Endodermal cell (in vitro differentiated cells): ENCODE measurements at regions not wholly inside any gene's neighbourhood (a gene's known extent, or its start where the extent isn't known, plus 50 kb on each side); places are given as distances from the start of the nearest gene placed in this dataset.

Experiments used
- DNase-seq: peaks from one replicate; pipeline ENCODE4 v3.0.0-alpha.2; 2017
- H3K27ac ChIP-seq: 2 replicates; pipeline ENCODE4 v1.5.1; 2013; ENCODE audit warnings: mild to moderate bottlenecking, low read depth, low read length, moderate library complexity
- H3K27me3 ChIP-seq: 2 replicates; pipeline ENCODE4 v1.6.1; 2013; ENCODE audit warnings: mild to moderate bottlenecking, low read length, moderate library complexity; ENCODE audit not compliant: insufficient read depth, control insufficient read depth, poor library complexity, severe bottlenecking
- H3K36me3 ChIP-seq: 2 replicates; pipeline ENCODE4 v1.7.0; 2013; ENCODE audit warnings: mild to moderate bottlenecking, low read length, moderate library complexity; ENCODE audit not compliant: control insufficient read depth, insufficient read depth
- H3K4me1 ChIP-seq: one replicate; pipeline ENCODE4 v1.7.0; 2013; ENCODE audit warnings: low read length; ENCODE audit not compliant: control insufficient read depth, insufficient read depth
- H3K4me3 ChIP-seq: 2 replicates; pipeline ENCODE4 v1.5.1; 2013; ENCODE audit warnings: mild to moderate bottlenecking, low read length, moderate library complexity
- H3K9ac ChIP-seq: 2 replicates; pipeline ENCODE4 v1.6.1; 2013; ENCODE audit warnings: mild to moderate bottlenecking, low read length, moderate library complexity; ENCODE audit not compliant: poor library complexity, severe bottlenecking; ENCODE audit errors: extremely low read depth
- H3K9me3 ChIP-seq: 2 replicates; pipeline ENCODE4 v1.6.1; 2013; ENCODE audit warnings: mild to moderate bottlenecking, low read length, moderate library complexity; ENCODE audit not compliant: control insufficient read depth
- H3K27ac Mint-ChIP-seq: 2 replicates; pipeline ENCODE4 v1.8.0; 2020; ENCODE audit warnings: mixed read lengths
- H3K27me3 Mint-ChIP-seq: 2 replicates; pipeline ENCODE4 v1.8.0; 2021; ENCODE audit warnings: mild to moderate bottlenecking, mixed read lengths; ENCODE audit not compliant: insufficient read depth
- H3K36me3 Mint-ChIP-seq: 2 replicates; pipeline ENCODE4 v1.8.0; 2020; ENCODE audit warnings: low read depth, mixed read lengths
- H3K4me1 Mint-ChIP-seq: 2 replicates; pipeline ENCODE4 v1.8.0; 2020; ENCODE audit warnings: mixed read lengths
- H3K4me3 Mint-ChIP-seq: 2 replicates; pipeline ENCODE4 v1.8.0; 2020; ENCODE audit warnings: mild to moderate bottlenecking, moderate library complexity, mixed read lengths
- H3K9me3 Mint-ChIP-seq: 2 replicates; pipeline ENCODE4 v1.8.0; 2020; ENCODE audit warnings: mild to moderate bottlenecking, mixed read lengths
- WGBS, 2 experiments: methylation state at CpG; one replicate each; pipeline versions ENCODE4 v1.1.5 to v1.1.7; 2013; ENCODE audit warnings: missing lambda C conversion rate in 2 of 2, mixed read lengths in 1 of 2; ENCODE audit not compliant: insufficient coverage in 1 of 2, insufficient read length in 1 of 2; 5-methylcytosine and 5-hydroxymethylcytosine counted together
- TF ChIP-seq, protein P1 (sequence below): fragments of 200-600 bp; sonication (generic); conservative IDR thresholded peaks from 2 replicates; pipeline ENCODE4 v1.5.0; 2021; ENCODE audit warnings: antibody characterized with exemption, mild to moderate bottlenecking

DNA sequence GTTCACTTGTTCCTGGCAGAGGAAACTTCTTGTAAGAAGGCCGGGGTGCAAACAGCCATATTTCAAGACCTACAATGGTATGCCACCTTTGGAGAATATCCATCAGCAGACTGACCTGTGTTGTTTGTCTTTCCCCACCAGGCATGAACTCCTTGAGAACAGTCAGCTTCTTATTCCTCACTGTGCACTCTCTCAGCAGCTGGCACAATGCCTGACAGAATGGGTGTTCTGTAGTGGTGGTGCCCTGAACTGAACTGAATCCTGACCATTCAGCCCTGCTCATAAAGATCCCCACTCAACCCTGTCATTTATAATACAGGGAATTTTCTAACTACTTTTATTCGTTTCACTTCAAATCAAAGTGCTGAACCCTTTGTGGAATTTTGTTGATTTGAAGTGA is 206.9 kb downstream of the COX7C start:
- Histone ChIP-seq H3K9me3 (no peaks in the 10 kb centered on the region), H3K4me1 (no peaks in the 10 kb centered on the region), H3K27ac (no peak overlapping the region), H3K9ac (no peak overlapping the region), H3K27me3 (no peaks in the 10 kb centered on the region), H3K36me3 (no peaks in the 10 kb centered on the region), H3K4me3 (no peak overlapping the region)
- 63 to 88% methylated on average over 1 of the region's 2 CpGs for WGBS, 2 experiments
- Mint-ChIP-seq H3K27ac (no peak overlapping the region), H3K36me3 (no peaks in the 10 kb centered on the region), H3K4me1 (no peaks in the 10 kb centered on the region), H3K9me3 (no peaks in the 10 kb centered on the region), H3K27me3 (no peaks in the 10 kb centered on the region), H3K4me3 (no peak overlapping the region)
- no peak for DNase-seq
- TF ChIP-seq, protein P1, sequence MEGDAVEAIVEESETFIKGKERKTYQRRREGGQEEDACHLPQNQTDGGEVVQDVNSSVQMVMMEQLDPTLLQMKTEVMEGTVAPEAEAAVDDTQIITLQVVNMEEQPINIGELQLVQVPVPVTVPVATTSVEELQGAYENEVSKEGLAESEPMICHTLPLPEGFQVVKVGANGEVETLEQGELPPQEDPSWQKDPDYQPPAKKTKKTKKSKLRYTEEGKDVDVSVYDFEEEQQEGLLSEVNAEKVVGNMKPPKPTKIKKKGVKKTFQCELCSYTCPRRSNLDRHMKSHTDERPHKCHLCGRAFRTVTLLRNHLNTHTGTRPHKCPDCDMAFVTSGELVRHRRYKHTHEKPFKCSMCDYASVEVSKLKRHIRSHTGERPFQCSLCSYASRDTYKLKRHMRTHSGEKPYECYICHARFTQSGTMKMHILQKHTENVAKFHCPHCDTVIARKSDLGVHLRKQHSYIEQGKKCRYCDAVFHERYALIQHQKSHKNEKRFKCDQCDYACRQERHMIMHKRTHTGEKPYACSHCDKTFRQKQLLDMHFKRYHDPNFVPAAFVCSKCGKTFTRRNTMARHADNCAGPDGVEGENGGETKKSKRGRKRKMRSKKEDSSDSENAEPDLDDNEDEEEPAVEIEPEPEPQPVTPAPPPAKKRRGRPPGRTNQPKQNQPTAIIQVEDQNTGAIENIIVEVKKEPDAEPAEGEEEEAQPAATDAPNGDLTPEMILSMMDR = no peak

DNA sequence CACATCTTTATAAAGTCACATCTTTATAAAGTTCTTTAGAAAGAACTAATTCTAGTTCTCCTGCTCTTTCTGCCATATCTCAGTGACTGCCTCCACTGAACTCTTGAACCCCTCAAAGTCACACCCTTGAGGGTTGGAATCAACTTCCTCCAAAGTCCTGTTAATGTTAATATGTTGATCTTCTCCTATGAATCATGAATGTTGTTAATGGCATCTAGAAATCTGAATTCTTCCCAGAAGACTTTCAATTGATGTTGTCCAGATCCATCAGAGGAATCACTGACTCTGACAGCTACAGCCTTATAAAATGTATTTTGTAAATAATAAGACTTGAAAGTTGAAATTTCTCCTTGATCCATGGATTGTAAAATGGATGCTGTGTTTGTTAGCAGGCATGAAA is 213.4 kb downstream of the COX7C start:
- no peaks in the 10 kb centered on the region for H3K36me3 Mint-ChIP-seq
- H3K4me1 Mint-ChIP-seq = no peaks in the 10 kb centered on the region
- no peak for DNase-seq
- Histone ChIP-seq H3K4me1 (no peaks in the 10 kb centered on the region), H3K9ac (no peak overlapping the region), H3K9me3 (peaks cover 6% of the 10 kb centered on the region), H3K36me3 (no peaks in the 10 kb centered on the region), H3K4me3 (no peak overlapping the region), H3K27me3 (no peaks in the 10 kb centered on the region), H3K27ac (no peak overlapping the region)
- no peak overlapping the region for H3K27ac Mint-ChIP-seq
- H3K4me3 Mint-ChIP-seq = no peak overlapping the region
- TF ChIP-seq, protein P1 = no peak
- no peaks in the 10 kb centered on the region for H3K27me3 Mint-ChIP-seq
- H3K9me3 Mint-ChIP-seq = no peaks in the 10 kb centered on the region

DNA sequence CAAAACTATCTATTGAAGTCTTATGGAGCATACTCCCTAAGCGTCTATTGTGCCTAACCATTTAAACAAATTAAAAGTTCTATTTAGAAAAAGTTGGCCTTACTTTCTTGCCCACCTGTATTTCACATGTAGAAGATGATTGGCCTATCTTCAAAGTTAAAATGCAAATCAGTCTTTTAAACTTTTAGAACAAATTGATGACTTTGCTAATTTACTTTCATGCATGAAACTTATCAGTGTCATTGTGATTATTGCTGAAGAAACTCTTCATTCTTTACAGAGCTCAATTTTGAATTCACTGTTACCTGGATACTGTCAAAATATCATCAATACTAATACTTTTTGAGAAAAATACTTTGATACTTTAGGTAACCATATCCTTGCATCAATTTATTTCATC is 216.1 kb downstream of the COX7C start:
- TF ChIP-seq, protein P1 = no peak
- no peaks in the 10 kb centered on the region for H3K9me3 Mint-ChIP-seq

More for the DNA sequence above, 216.1 kb downstream of the COX7C start:
- Mint-ChIP-seq H3K27ac (no peak overlapping the region), H3K36me3 (no peaks in the 10 kb centered on the region), H3K27me3 (no peaks in the 10 kb centered on the region), H3K4me3 (no peak overlapping the region), H3K4me1 (no peaks in the 10 kb centered on the region)
- H3K27ac ChIP-seq = no peak overlapping the region
- H3K4me3 ChIP-seq = no peak overlapping the region
- H3K27me3 ChIP-seq = no peaks in the 10 kb centered on the region
- H3K36me3 ChIP-seq = no peaks in the 10 kb centered on the region
- H3K9me3 ChIP-seq = peaks cover 6% of the 10 kb centered on the region
- no peak for DNase-seq
- H3K9ac ChIP-seq = no peak overlapping the region
- no peaks in the 10 kb centered on the region for H3K4me1 ChIP-seq
- 77 to 91% methylated on average over 1 of the region's 1 CpG for WGBS, 2 experiments
